Activated CD4-positive, alpha-beta T cell treated with anti-CD3 and anti-CD28 coated beads for 36 hours (primary cell): ENCODE measurements at regions not wholly inside any gene's neighbourhood (a gene's known extent, or its start where the extent isn't known, plus 50 kb on each side); places are given as distances from the start of the nearest gene placed in this dataset.
"Not testable (repeated sequence)": the region's sequence is repeated elsewhere in the genome, so short reads cannot be mapped to it uniquely, and the experiment has no call there.

Experiments
- ATAC-seq: fragments of 200-7000 bp; cut with Tn5 transposase; one replicate; pipeline ENCODE4 v1.10.0; 2021; ENCODE audit warnings: mild to moderate bottlenecking, moderate library complexity
- CTCF ChIA-PET: fragments of 350-600 bp; sonication (Branson Sonifier 250); formaldehyde crosslinking; loops from one replicate; lab custom pipeline; 2021; ENCODE audit warnings: antibody characterized with exemption; lab: Charles Lee
- POLR2A ChIA-PET: fragments of 350-600 bp; sonication (Branson Sonifier 250); formaldehyde crosslinking; loops from one replicate; lab custom pipeline; 2021; ENCODE audit warnings: antibody characterized with exemption, inconsistent platforms; lab: Charles Lee
- DNase-seq: peaks from one replicate; pipeline ENCODE4 v3.0.0-alpha.2; 2020
- H3K27ac Mint-ChIP-seq: one replicate; pipeline ENCODE4 v1.8.0; 2021; ENCODE audit warnings: mixed read lengths
- H3K27me3 Mint-ChIP-seq: one replicate; pipeline ENCODE4 v1.8.0; 2021; ENCODE audit warnings: mixed read lengths
- H3K36me3 Mint-ChIP-seq: one replicate; pipeline ENCODE4 v1.8.0; 2021; ENCODE audit warnings: low read depth, mixed read lengths
- H3K4me1 Mint-ChIP-seq: one replicate; pipeline ENCODE4 v1.8.0; 2021; ENCODE audit warnings: mixed read lengths
- H3K4me3 Mint-ChIP-seq: one replicate; pipeline ENCODE4 v1.8.0; 2021; ENCODE audit warnings: mild to moderate bottlenecking, moderate library complexity, mixed read lengths
- H3K9me3 Mint-ChIP-seq: one replicate; pipeline ENCODE4 v1.8.0; 2021; ENCODE audit warnings: low read depth, mixed read lengths
- intact Hi-C, 2 experiments: fragments of 100-400 bp; cut with DNase I in 1 of 2; cut with micrococcal nuclease in 1 of 2; formaldehyde crosslinking; loops; one replicate each; pipeline versions ENCODE4 v1.14.2 to v1.15.1; 2022 to 2024; cut with DNase I, micrococcal nuclease

DNA sequence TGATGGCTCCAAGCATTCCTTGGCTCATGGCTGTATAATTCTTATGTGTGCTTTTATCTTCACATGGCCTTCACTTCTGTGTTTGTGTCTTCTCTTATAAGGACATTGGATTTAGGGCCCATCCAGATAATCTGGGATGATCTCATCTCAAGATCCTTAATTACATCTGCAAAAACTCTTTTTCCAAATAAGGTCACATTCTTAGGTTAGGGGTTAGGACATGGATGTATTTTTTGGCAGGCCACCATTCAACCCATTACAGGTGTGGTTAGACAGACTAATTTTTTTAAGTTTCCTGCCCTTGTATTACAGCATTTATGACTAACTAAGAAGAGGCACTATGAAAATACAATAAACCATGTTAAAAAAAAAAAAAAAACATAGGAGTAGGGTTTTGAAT lies 254.0 kb downstream of the TPBG start:
- intact Hi-C loops: no loop called here
- H3K27ac Mint-ChIP-seq: no peak overlapping the region
- H3K4me3 Mint-ChIP-seq: no peak overlapping the region
- no peak for DNase-seq
- H3K27me3 Mint-ChIP-seq: peaks cover 3% of the 10 kb centered on the region
- POLR2A ChIA-PET: no interaction called here
- no peak for ATAC-seq
- H3K36me3 Mint-ChIP-seq: no peaks in the 10 kb centered on the region
- H3K4me1 Mint-ChIP-seq: no peaks in the 10 kb centered on the region
- CTCF ChIA-PET: no interaction called here
- peaks cover 7% of the 10 kb centered on the region for H3K9me3 Mint-ChIP-seq

DNA sequence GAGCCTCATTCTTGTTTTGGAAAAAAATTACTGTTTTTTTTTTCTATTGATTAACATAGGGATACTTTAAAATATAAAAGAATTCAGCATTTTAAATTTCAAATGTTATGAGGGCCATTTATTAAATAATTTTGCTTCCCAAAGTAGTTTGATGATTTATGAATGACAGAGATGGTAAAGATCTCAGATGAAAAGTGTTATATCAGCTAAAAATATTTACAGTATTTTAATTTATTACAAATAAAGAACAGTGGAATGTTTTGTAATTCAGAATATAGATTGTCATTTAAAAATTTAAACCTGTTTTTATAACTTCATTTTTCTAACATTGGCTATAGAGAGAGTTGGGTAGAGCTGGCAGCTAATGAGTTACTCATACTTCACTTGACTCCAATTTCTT lies 256.0 kb downstream of the TPBG start:
- Mint-ChIP-seq H3K36me3 (no peaks in the 10 kb centered on the region), H3K9me3 (peaks cover 10% of the 10 kb centered on the region), H3K4me1 (no peaks in the 10 kb centered on the region), H3K4me3 (no peak overlapping the region), H3K27me3 (peaks cover 3% of the 10 kb centered on the region), H3K27ac (no peak overlapping the region)
- intact Hi-C loops: no loop called here
- POLR2A ChIA-PET: no interaction called here
- ATAC-seq: no peak
- CTCF ChIA-PET: no interaction called here
- no peak for DNase-seq

DNA sequence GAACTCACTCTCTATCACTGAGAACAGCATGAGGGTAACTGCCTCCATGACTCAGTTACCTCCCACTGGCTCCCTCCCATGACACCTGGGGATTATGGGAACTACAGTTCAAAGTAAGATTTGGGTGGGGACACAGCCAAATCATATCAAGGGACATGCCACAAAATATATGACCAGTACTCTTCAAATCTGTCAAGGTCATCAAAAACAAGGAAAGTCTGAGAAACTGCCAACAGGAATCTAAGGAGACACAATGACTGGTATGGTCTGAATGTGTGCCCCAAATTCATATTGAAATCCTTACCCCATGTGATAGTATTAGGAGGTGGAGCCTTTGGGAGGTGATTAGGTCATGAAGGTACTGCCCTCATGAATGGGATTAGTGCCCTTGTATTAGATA lies 258.8 kb downstream of the TPBG start:
- CTCF ChIA-PET: no interaction called here
- no peak overlapping the region for H3K27ac Mint-ChIP-seq
- POLR2A ChIA-PET: no interaction called here

DNA sequence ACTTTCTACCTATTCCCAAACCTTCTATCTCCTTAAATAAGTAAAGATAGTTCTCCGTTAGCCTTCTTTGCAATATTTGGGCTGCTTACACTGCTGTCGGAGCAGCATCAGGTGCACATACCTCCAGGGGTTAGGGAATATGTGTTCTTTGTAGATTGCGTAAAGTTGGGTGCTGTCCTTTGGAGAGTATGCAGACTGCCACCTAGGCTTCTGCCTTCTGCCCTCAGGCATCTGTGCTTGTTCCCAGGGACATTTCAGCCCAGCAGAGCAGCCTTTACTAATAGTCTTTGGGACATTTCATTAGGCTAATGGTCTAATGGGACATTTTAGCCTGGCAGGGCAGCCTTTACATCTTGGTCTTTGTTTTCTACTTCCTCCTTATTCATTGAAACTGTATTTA lies 260.6 kb downstream of the TPBG start:
- Mint-ChIP-seq H3K36me3 (no peaks in the 10 kb centered on the region), H3K27me3 (peaks cover 2% of the 10 kb centered on the region), H3K4me3 (no peak overlapping the region), H3K9me3 (peaks cover 10% of the 10 kb centered on the region), H3K27ac (no peak overlapping the region), H3K4me1 (no peaks in the 10 kb centered on the region)
- ATAC-seq (no peak), DNase-seq (no peak)
- intact Hi-C loops: no loop called here
- POLR2A ChIA-PET: no interaction called here
- CTCF ChIA-PET: no interaction called here

More for the DNA sequence above, 258.8 kb downstream of the TPBG start:
- Mint-ChIP-seq H3K27me3 (peaks cover 5% of the 10 kb centered on the region), H3K36me3 (no peaks in the 10 kb centered on the region), H3K4me3 (no peak overlapping the region), H3K4me1 (no peaks in the 10 kb centered on the region), H3K9me3 (peaks cover 10% of the 10 kb centered on the region)
- intact Hi-C loops: no loop called here
- no peak for DNase-seq
- no peak for ATAC-seq

DNA sequence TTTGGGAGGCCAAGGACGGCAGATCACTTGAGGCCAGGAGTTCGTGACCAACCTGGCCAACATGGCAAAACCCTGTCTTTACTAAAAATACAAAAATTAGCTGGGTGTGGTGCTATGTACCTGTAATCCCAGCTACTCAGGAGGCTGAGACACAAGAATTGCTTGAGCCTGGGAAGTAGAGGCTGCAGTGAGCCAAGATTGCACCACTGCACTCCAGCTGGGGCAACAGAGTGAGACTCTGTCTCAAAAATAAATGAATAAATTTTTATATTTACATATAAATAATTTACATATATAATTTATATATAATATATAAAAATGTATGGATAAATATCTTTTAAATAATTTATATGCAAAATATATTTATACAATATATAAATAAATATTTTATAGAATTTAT lies 263.3 kb downstream of the TPBG start:
- H3K27ac Mint-ChIP-seq, POLR2A ChIA-PET, H3K36me3 Mint-ChIP-seq, H3K9me3 Mint-ChIP-seq, CTCF ChIA-PET, DNase-seq, H3K4me1 Mint-ChIP-seq, intact Hi-C loops, H3K27me3 Mint-ChIP-seq, ATAC-seq, H3K4me3 Mint-ChIP-seq: not testable (repeated sequence)

DNA sequence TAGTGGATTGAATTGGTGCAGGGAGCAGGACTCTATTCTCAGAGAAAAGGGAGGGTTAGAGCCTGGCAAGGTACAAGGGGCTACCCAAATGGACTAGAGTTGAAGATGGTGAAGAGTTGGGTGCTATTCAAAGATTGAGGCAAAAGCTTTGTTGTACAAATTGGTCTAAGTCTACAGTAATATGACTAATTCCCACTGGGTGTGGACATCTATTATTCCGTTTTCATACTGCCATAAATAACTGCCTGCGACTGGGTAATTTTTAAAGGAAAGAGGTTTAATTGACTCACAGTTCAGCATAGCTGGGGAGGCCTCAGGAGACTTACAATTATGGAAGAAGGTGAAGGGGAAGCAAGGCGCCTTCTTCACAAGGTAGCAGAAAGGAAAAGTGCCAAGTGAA lies 266.3 kb downstream of the TPBG start:
- ChIA-PET CTCF (interaction anchor here (0.6 kb wide), 2 partner anchors 17 to 120 kb away, joined by 3 read pairs; no protein-coding TSS in a partner anchor), POLR2A (no interaction called here)
- Mint-ChIP-seq H3K9me3 (no peaks in the 10 kb centered on the region), H3K4me3 (no peak overlapping the region), H3K36me3 (no peaks in the 10 kb centered on the region), H3K4me1 (no peaks in the 10 kb centered on the region), H3K27me3 (peaks cover 2% of the 10 kb centered on the region), H3K27ac (no peak overlapping the region)
- DNase-seq (no peak), ATAC-seq (no peak)
- intact Hi-C loops: no loop called here

DNA sequence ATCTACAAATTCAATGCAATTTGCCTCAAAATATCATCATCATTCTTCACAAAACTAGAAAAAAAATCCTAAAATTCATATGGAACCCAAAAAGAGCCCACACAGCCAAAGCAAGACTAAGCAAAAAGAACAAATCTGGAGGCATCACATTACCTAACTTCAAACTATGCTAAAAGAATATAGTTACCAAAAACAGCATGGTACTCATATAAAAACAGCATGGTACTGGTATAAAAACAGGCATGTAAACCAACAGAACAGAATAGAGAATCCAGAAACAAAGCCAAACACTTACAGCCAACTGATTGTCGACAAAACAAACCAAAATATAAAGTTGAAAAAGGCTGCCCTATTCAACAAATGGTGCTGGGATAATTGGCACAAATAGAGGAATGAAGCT lies 278.1 kb downstream of the TPBG start:
- Mint-ChIP-seq H3K36me3 (no peaks in the 10 kb centered on the region), H3K9me3 (peaks cover 3% of the 10 kb centered on the region)
- intact Hi-C loops: no loop called here

DNA sequence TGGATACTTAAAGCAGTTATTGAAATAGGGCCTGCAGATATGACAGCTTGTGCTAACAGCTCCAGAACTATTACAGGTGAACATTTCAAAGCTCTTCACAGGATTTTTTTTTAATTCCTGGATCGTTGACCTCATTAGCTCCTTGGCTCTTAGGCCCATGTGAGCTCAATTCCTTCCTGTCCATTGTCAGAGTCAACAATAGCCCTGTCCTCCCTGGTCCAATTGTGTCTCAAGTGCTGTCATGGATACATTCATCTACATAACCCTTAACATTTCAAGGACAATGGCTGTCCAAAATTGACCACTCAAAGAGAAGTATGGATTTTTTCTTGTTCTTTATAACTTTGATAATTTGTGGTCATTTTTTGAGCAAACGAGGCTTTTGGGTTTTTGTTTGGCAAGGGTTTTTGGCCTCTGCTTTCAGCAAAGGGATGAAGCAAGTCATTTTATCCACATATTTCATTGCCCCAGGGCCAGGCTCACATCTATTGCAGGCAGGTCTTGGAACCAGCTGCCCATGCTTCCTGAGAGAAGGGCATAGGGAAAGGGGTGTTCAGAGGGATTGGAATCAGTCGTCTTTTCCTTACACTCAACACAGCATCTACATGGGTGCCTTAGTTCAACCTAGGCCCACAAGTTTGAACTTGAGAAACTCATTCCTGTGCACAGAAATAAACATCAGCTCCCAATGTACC lies 282.1 kb downstream of the TPBG start:
- intact Hi-C loops: no loop called here
- no peak overlapping the region for H3K4me3 Mint-ChIP-seq
- no peak for DNase-seq
- ATAC-seq: no peak
- CTCF ChIA-PET: interaction anchor here (0.5 to 0.7 kb wide), 2 partner anchors 11 to 67 kb away, joined by 3 to 4 read pairs; no protein-coding TSS in a partner anchor
- POLR2A ChIA-PET: interaction anchor here (0.6 kb wide), 1 partner anchor 250 kb away, joined by 4 read pairs; no protein-coding TSS in a partner anchor
- peaks cover 5% of the 10 kb centered on the region for H3K9me3 Mint-ChIP-seq
- H3K36me3 Mint-ChIP-seq: no peaks in the 10 kb centered on the region
- no peaks in the 10 kb centered on the region for H3K4me1 Mint-ChIP-seq
- H3K27ac Mint-ChIP-seq: no peak overlapping the region
- H3K27me3 Mint-ChIP-seq: no peaks in the 10 kb centered on the region

More for the DNA sequence above, 278.1 kb downstream of the TPBG start:
- Mint-ChIP-seq H3K4me1 (no peaks in the 10 kb centered on the region), H3K4me3 (no peak overlapping the region), H3K27ac (no peak overlapping the region), H3K27me3 (no peaks in the 10 kb centered on the region)
- ChIA-PET POLR2A (no interaction called here), CTCF (no interaction called here)
- ATAC-seq (no peak), DNase-seq (no peak)

DNA sequence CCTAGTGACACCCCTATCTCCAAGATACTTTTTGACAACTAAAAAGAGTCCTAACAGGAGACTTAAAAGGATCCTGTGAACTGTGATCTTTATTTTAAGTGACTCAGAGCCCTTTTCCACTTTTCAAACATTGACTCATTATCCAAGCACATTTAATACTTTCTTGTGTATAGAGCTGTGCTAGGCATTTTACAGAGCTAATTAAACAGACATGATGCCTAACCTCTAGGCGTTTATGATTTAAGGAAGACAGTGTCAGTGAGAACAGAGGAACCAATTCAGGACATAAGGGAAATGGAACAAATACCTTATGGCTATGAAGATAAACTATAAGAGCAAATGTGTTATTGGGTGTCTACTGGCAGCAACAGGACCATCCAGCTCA lies 282.6 kb downstream of the TPBG start:
- Mint-ChIP-seq H3K9me3 (peaks cover 5% of the 10 kb centered on the region), H3K4me3 (no peak overlapping the region), H3K36me3 (no peaks in the 10 kb centered on the region), H3K4me1 (no peaks in the 10 kb centered on the region), H3K27me3 (no peaks in the 10 kb centered on the region), H3K27ac (no peak overlapping the region)
- POLR2A ChIA-PET: no interaction called here
- DNase-seq: no peak
- CTCF ChIA-PET: no interaction called here
- intact Hi-C loops: no loop called here
- no peak for ATAC-seq

DNA sequence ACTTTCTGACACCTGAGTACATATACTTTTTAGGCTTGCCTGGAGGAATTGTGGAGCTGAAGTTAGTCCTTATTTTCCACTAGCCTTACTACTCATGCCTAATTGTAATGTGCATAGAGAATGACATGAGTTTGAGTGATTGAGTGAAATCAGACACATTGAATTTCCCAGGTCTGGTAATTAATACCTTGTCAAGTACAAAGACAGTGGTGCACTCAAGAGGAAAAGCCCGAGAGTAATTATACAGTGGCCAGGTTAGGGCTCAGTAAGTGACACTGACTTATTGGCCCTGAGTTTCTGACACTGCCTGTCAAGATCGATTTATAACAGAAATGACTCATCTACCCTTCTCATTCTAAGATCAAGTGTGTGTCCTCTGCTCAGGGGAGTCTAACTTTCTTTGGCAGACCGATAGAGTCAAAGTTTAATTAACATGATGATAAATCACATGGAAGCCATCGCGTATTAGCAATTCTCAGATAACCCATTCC lies 288.3 kb downstream of the TPBG start:
- Mint-ChIP-seq H3K27me3 (peaks cover 1% of the 10 kb centered on the region), H3K36me3 (no peaks in the 10 kb centered on the region), H3K4me1 (no peaks in the 10 kb centered on the region), H3K27ac (no peak overlapping the region), H3K9me3 (peaks cover 2% of the 10 kb centered on the region), H3K4me3 (no peak overlapping the region)
- DNase-seq (no peak), ATAC-seq (no peak)
- CTCF ChIA-PET: interaction anchor here (0.5 kb wide), 1 partner anchor 47 kb away, joined by 3 read pairs; no protein-coding TSS in a partner anchor
- POLR2A ChIA-PET: no interaction called here
- intact Hi-C loops: no loop called here

DNA sequence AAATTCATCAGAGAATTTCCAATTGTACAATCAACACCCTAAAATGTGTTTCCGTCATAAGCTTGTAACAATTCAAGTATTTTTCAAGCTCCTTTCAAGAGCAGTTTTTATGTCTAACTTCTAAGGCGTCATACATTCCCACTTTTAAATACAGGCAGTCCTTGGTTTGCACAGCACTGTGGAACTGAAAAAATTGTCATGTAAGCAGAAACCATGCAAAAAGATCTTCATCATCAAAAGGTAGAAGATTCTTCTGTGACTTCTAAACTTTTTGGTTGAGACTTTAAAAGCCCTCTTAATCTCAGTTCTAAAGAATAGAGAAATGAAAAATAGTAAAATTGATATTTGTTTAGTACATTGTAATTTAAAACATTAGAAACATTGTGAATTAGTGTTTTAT lies 315.6 kb downstream of the TPBG start:
- DNase-seq (no peak), ATAC-seq (no peak)
- Mint-ChIP-seq H3K9me3 (peaks cover 13% of the 10 kb centered on the region), H3K4me3 (no peak overlapping the region), H3K36me3 (no peaks in the 10 kb centered on the region), H3K4me1 (no peaks in the 10 kb centered on the region), H3K27ac (no peak overlapping the region), H3K27me3 (no peaks in the 10 kb centered on the region)
- intact Hi-C loops: no loop called here
- ChIA-PET CTCF (no interaction called here), POLR2A (no interaction called here)

DNA sequence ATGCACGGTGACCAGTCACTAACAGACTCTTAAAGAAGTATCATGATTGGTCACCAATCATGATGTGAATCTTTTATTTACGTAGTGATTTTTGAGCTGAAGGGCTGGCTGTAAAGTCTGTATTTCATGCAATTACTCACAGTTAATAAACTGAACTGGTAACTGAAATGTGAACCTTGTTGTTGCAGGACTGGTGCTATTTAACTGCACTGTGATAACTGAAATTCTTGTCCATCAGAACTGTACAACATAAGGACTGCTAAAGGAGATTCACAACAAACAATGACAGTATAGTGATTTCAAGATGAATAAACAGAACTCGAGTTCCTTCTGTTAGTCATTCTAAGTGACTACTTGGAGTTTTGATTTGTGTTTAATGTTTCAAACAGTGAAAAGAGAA lies 316.6 kb downstream of the TPBG start:
- Mint-ChIP-seq H3K4me3 (no peak overlapping the region), H3K9me3 (peaks cover 13% of the 10 kb centered on the region), H3K27ac (no peak overlapping the region), H3K36me3 (no peaks in the 10 kb centered on the region), H3K27me3 (no peaks in the 10 kb centered on the region), H3K4me1 (no peaks in the 10 kb centered on the region)
- no peak for DNase-seq
- CTCF ChIA-PET: no interaction called here
- no peak for ATAC-seq
- POLR2A ChIA-PET: no interaction called here
- intact Hi-C loops: no loop called here
